ENCODE measurements at regions not wholly inside any gene's neighbourhood (a gene's known extent, or its start where the extent isn't known, plus 50 kb on each side); places are given as distances from the start of the nearest gene placed in this dataset.

DNA sequence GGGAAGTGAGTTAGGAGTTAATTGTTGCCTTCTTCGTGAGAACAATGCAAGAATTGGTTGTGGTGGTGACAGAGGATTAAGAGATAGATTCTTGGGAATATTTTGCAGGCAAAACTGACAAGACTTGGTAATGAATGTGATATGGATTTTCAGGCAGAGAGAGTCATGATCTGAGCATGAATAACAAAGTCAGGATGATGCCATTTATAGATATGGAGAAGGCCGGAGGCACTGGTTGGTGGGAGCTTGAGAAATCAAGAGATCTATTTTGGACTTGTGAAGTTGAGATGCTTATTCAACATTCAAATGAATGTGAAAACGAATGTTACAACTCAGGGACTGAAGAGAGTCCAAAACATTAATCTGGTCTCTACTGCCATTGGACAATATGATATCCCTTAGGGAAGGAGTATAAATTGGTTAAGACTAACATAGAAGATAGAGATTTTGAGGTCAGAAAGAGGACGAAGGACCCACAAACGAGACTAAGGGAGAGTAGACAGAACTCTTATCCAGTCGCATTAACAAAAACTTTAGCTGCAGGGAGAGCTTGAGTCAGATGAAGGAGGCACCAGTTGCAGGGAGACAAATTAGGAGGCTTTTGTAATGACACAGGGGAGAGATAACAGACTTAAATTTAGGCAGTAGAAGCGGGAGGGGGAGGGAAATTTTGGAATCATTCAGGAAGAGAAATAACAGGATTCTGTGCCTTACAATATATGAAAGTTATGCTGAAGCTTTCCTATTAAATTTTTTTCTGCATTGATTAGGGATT lies 1090.6 kb downstream of the GALC start:
- WGBS, 2 donors = 72 to 86% methylated on average over 7 of the region's 7 CpGs
- no peak overlapping the region for H3K4me3 ChIP-seq
- H3K36me3 ChIP-seq (ENCODE audit: control insufficient read depth in 4 of 4, insufficient read depth in 4 of 4, low read length in 4 of 4) = no peaks in the 10 kb centered on the region
- H3K27ac ChIP-seq (ENCODE audit: low read depth in 1 of 2, low read length in 1 of 2) = no peak overlapping the region
- TF ChIP-seq, protein P1, sequence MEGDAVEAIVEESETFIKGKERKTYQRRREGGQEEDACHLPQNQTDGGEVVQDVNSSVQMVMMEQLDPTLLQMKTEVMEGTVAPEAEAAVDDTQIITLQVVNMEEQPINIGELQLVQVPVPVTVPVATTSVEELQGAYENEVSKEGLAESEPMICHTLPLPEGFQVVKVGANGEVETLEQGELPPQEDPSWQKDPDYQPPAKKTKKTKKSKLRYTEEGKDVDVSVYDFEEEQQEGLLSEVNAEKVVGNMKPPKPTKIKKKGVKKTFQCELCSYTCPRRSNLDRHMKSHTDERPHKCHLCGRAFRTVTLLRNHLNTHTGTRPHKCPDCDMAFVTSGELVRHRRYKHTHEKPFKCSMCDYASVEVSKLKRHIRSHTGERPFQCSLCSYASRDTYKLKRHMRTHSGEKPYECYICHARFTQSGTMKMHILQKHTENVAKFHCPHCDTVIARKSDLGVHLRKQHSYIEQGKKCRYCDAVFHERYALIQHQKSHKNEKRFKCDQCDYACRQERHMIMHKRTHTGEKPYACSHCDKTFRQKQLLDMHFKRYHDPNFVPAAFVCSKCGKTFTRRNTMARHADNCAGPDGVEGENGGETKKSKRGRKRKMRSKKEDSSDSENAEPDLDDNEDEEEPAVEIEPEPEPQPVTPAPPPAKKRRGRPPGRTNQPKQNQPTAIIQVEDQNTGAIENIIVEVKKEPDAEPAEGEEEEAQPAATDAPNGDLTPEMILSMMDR (IDR thresholded peaks at IDR 0.05; ENCODE audit: control extremely low read depth, extremely low read depth) = no peak
- ATAC-seq (ENCODE audit: insufficient read depth, low FRiP score) (no peak), DNase-seq (no peak)
- no peaks in the 10 kb centered on the region for H3K9me3 ChIP-seq (ENCODE audit: control insufficient read depth in 4 of 4, insufficient read depth in 3 of 4, low read length in 3 of 4)
- H3K9ac ChIP-seq (ENCODE audit: insufficient read depth in 1 of 2, low read length in 2 of 2) = no peak overlapping the region
- no peaks in the 10 kb centered on the region for H3K27me3 ChIP-seq (ENCODE audit: control insufficient read depth in 3 of 3, insufficient read depth in 3 of 3, low read length in 2 of 3)
- H3K4me1 ChIP-seq (ENCODE audit: control insufficient read depth in 5 of 5, insufficient read depth in 5 of 5, low read length in 5 of 5) = no peaks in the 10 kb centered on the region

DNA sequence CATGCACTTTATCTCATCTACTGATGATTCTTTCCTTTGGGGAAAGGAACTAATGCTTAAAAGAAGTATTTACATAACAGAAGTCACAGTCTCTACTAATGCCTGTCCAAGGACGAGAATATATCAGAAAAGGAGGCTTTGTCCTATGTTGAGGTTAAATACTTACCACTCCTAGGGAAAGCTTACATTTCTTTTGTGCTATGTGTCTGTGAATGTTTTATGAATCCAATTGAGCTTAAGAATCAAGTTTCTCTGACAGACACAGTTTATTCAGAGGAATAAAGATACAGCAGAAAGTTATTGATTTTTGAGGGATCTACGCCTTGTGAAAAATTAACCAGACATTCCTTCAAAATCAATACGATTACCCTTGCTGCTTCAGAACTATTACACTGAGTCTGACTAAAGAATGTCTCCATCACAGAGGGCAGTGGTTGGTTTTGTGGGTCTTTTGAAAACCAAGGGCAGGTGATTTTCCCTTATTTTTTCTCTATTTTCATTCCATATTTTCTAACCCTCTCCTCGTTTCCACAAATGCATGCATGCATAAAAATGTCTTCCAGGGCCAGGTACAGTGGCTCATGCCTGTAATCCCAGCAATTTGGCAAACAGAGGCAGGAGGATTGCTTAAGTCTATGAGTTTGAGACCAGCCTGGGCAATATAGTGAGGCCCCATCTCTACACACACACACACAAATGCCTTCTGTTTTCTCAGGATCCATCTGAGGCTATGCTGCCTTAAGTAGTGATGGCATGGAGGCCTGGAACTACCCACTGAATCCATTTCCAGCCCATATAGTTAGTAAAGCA lies 1095.1 kb downstream of the GALC start:
- ATAC-seq (ENCODE audit: insufficient read depth, low FRiP score) = no peak
- TF ChIP-seq, protein P1 (IDR thresholded peaks at IDR 0.05; ENCODE audit: control extremely low read depth, extremely low read depth) = no peak

DNA sequence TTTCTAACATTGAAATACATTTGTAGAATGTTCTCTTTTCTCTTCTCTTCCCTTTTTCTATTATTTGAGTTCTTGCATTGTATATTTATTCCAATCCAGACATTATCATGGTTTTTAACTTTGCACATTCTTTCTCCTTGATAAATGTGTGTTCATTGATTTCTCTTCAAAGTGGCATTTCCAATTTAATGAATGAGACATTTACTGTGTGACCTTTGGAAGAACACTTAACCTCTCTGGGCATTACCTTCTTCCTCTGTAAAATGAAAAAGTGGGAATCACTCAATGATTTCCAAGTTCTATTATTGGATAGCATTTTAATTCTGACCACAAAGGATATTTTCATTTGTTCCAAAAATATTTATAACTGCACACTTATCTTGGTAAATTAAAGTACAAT lies 1095.8 kb downstream of the GALC start:
- no peak for DNase-seq
- Histone ChIP-seq H3K4me3 (no peak overlapping the region), H3K27me3 (ENCODE audit: control insufficient read depth in 3 of 3, insufficient read depth in 3 of 3, low read length in 2 of 3) (no peaks in the 10 kb centered on the region), H3K36me3 (ENCODE audit: control insufficient read depth in 4 of 4, insufficient read depth in 4 of 4, low read length in 4 of 4) (no peaks in the 10 kb centered on the region), H3K27ac (ENCODE audit: low read depth in 1 of 2, low read length in 1 of 2) (no peak overlapping the region), H3K9ac (ENCODE audit: insufficient read depth in 1 of 2, low read length in 2 of 2) (no peak overlapping the region), H3K4me1 (ENCODE audit: control insufficient read depth in 5 of 5, insufficient read depth in 5 of 5, low read length in 5 of 5) (no peaks in the 10 kb centered on the region), H3K9me3 (ENCODE audit: control insufficient read depth in 4 of 4, insufficient read depth in 3 of 4, low read length in 3 of 4) (no peaks in the 10 kb centered on the region)
- TF ChIP-seq, protein P1 (IDR thresholded peaks at IDR 0.05; ENCODE audit: control extremely low read depth, extremely low read depth) = no peak
- no peak for ATAC-seq (ENCODE audit: insufficient read depth, low FRiP score)

More for the DNA sequence above, 1095.1 kb downstream of the GALC start:
- H3K36me3 ChIP-seq (ENCODE audit: control insufficient read depth in 4 of 4, insufficient read depth in 4 of 4, low read length in 4 of 4) = no peaks in the 10 kb centered on the region
- DNase-seq = no peak
- no peaks in the 10 kb centered on the region for H3K4me1 ChIP-seq (ENCODE audit: control insufficient read depth in 5 of 5, insufficient read depth in 5 of 5, low read length in 5 of 5)
- H3K27me3 ChIP-seq (ENCODE audit: control insufficient read depth in 3 of 3, insufficient read depth in 3 of 3, low read length in 2 of 3) = no peaks in the 10 kb centered on the region
- no peak overlapping the region for H3K4me3 ChIP-seq
- no peak overlapping the region for H3K9ac ChIP-seq (ENCODE audit: insufficient read depth in 1 of 2, low read length in 2 of 2)
- no peak overlapping the region for H3K27ac ChIP-seq (ENCODE audit: low read depth in 1 of 2, low read length in 1 of 2)
- H3K9me3 ChIP-seq (ENCODE audit: control insufficient read depth in 4 of 4, insufficient read depth in 3 of 4, low read length in 3 of 4) = no peaks in the 10 kb centered on the region
- 78 to 80% methylated on average over 4 of the region's 4 CpGs for WGBS, 2 donors
